DND-41 (cell line): ENCODE measurements at regions not wholly inside any gene's neighbourhood (a gene's known extent, or its start where the extent isn't known, plus 50 kb on each side); places are given as distances from the start of the nearest gene placed in this dataset.

Source experiments
- ATAC-seq: fragments of 200-7000 bp; cut with Tn5 transposase; 3 replicates; pipeline ENCODE4 v1.9.1; 2021; ENCODE audit warnings: low read depth; ENCODE audit not compliant: insufficient read depth
- DNase-seq: peaks from one replicate; pipeline ENCODE4 v3.0.0-alpha.2; 2020
- H2AFZ ChIP-seq: 2 replicates; pipeline ENCODE4 v1.6.0; 2012; ENCODE audit warnings: low read depth, low read length
- H3K27ac ChIP-seq: 2 replicates; pipeline ENCODE4 v1.5.1; 2012; ENCODE audit warnings: low read length, inconsistent platforms
- H3K27me3 ChIP-seq: fragments of 200-600 bp; sonication (generic); 2 replicates; pipeline ENCODE4 v1.6.0; 2012; ENCODE audit warnings: low read length, mild to moderate bottlenecking, inconsistent platforms; ENCODE audit not compliant: insufficient read depth, poor library complexity
- H3K36me3 ChIP-seq: 2 replicates; pipeline ENCODE4 v1.5.1; 2012; ENCODE audit warnings: low read length, inconsistent platforms; ENCODE audit not compliant: insufficient read depth
- H3K4me1 ChIP-seq: 2 replicates; pipeline ENCODE4 v1.5.1; 2012; ENCODE audit warnings: mild to moderate bottlenecking, low read length; ENCODE audit not compliant: insufficient read depth
- H3K4me2 ChIP-seq: 2 replicates; pipeline ENCODE4 v1.6.0; 2012; ENCODE audit warnings: mild to moderate bottlenecking, moderate library complexity, low read length, inconsistent platforms; ENCODE audit not compliant: insufficient read depth
- H3K4me3 ChIP-seq, 2 experiments: fragments of 200-600 bp in 1 of 2; shearing (Covaris generic) in 1 of 2; 2 replicates each; pipeline ENCODE4 v1.5.1; 2012 to 2016; ENCODE audit warnings: inconsistent platforms in 2 of 2, low read length in 2 of 2, mild to moderate bottlenecking in 2 of 2, low read depth in 1 of 2, moderate library complexity in 1 of 2
- H3K79me2 ChIP-seq: 2 replicates; pipeline ENCODE4 v1.6.0; 2012; ENCODE audit warnings: low read length, inconsistent platforms; ENCODE audit not compliant: insufficient read depth
- H3K9ac ChIP-seq: 2 replicates; pipeline ENCODE4 v1.6.0; 2012; ENCODE audit warnings: low read depth, mild to moderate bottlenecking, inconsistent platforms, low read length, moderate library complexity
- H3K9me3 ChIP-seq: 2 replicates; pipeline ENCODE4 v1.5.1; 2012; ENCODE audit warnings: low read length, moderate library complexity, mild to moderate bottlenecking, inconsistent platforms; ENCODE audit not compliant: insufficient read depth, severe bottlenecking
- H4K20me1 ChIP-seq: 2 replicates; pipeline ENCODE4 v1.6.0; 2012; ENCODE audit warnings: low read length; ENCODE audit not compliant: insufficient read depth
- CTCF ChIP-seq: IDR thresholded peaks from 2 replicates; pipeline ENCODE4 v1.5.1; 2012; ENCODE audit warnings: borderline replicate concordance, low read length, moderate library complexity, mild to moderate bottlenecking; ENCODE audit not compliant: poor library complexity, severe bottlenecking; ENCODE audit errors: extremely low read depth
- EZH2 ChIP-seq: IDR thresholded peaks from 3 replicates; pipeline ENCODE4 v1.6.1; 2012; ENCODE audit warnings: borderline replicate concordance, low read depth, mild to moderate bottlenecking, moderate library complexity, low read length, inconsistent platforms; ENCODE audit not compliant: severe bottlenecking

DNA sequence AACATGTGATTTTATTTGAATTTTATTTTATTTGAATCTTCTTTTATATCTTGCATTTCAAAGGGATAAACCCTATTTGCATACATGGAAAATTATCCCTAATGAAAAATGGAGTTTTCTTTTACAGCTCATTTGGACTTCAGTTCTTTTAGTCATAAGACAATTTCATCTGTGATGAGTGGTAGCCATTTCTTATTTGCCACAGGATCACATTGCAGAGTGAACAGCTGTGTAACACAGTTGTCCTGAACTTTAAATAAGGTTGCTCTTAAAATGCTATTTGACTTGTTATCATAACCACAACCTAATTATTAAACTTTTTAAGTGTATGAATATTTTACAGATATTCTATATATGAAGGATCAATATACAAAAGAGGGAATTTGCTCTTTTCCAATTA is 221.7 kb upstream of the ROPN1 start:
- Histone ChIP-seq H3K9me3 (no peaks in the 10 kb centered on the region), H3K4me3 (no peak overlapping the region), H3K27me3 (no peaks in the 10 kb centered on the region), H3K4me1 (no peaks in the 10 kb centered on the region), H3K36me3 (no peaks in the 10 kb centered on the region), H4K20me1 (no peaks in the 10 kb centered on the region; the same call in 1 of the 2 replicates), H3K27ac (no peak overlapping the region), H3K4me2 (no peak overlapping the region), H3K79me2 (no peaks in the 10 kb centered on the region), H3K9ac (no peak overlapping the region), H2AFZ (no peak overlapping the region)
- ATAC-seq: no peak
- TF ChIP-seq EZH2 (no peak), CTCF (no peak)
- DNase-seq: no peak

GRCh38 chr3:124217542-124217941 is 225.6 kb upstream of the ROPN1 start:
- peak; percentile 98 for ATAC-seq
- H3K27ac ChIP-seq: no peak overlapping the region
- no peak overlapping the region for H3K4me3 ChIP-seq
- H4K20me1 ChIP-seq: no peaks in the 10 kb centered on the region; the same call in 1 of the 2 replicates
- no peaks in the 10 kb centered on the region for H3K79me2 ChIP-seq
- no peaks in the 10 kb centered on the region for H3K27me3 ChIP-seq
- H3K36me3 ChIP-seq: no peaks in the 10 kb centered on the region
- no peaks in the 10 kb centered on the region for H3K4me1 ChIP-seq
- no peaks in the 10 kb centered on the region for H3K9me3 ChIP-seq
- TF ChIP-seq CTCF: no peak
- TF ChIP-seq EZH2: no peak
- H3K4me2 ChIP-seq: no peak overlapping the region
- no peak overlapping the region for H2AFZ ChIP-seq
- no peak overlapping the region for H3K9ac ChIP-seq
- DNase-seq: peak; percentile 72

DNA sequence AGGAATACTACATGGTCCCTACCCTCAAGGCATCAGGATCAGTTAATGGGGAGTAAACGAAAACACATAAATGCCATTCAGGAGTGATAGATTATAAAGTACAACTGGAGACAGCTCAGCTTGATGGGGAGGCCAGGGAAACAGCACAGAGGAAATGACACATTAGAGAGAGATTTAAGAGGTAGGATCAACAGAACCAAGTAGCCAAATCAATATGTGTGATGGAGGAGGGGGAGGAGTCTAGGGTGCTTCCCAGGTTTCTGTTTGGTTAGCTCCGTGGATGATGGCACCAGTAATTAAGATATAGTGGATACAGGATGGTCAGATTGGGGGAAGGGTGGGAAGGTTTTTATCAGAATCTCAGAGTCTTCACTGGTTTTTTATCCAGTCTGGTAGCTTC is 229.5 kb upstream of the ROPN1 start:
- Histone ChIP-seq H3K79me2 (no peaks in the 10 kb centered on the region), H3K9ac (no peak overlapping the region), H3K4me3 (no peak overlapping the region), H3K36me3 (no peaks in the 10 kb centered on the region), H3K27ac (no peak overlapping the region), H3K9me3 (no peaks in the 10 kb centered on the region), H2AFZ (no peak overlapping the region), H4K20me1 (no peaks in the 10 kb centered on the region; the same call in 1 of the 2 replicates), H3K4me1 (no peaks in the 10 kb centered on the region), H3K4me2 (no peak overlapping the region), H3K27me3 (no peaks in the 10 kb centered on the region)
- ATAC-seq (no peak), DNase-seq (no peak)
- TF ChIP-seq CTCF (no peak), EZH2 (no peak)

DNA sequence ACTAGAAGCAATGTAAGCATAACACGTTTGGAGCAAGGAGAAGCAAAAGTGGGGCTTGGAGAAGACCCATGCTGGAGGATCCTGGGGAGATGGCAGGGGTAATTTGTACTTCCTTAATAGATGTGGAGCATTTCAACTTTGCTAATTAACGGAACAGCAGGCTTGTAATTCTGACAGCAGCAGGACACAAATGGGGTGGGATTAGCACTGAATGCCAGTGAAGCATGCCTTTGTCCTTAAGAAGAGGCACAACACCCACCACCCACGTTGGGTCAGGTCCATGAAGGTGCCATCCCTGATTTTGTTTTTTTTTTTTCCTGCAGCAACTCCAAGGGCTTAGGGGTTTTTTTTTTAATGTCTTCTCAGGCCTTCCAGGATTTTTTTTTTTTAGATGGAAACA is 231.9 kb upstream of the ROPN1 start:
- H4K20me1 ChIP-seq: no peaks in the 10 kb centered on the region
- no peak overlapping the region for H3K9ac ChIP-seq
- ATAC-seq: no peak
- TF ChIP-seq EZH2 (no peak), CTCF (no peak)
- no peak overlapping the region for H2AFZ ChIP-seq
- no peaks in the 10 kb centered on the region for H3K9me3 ChIP-seq
- no peak overlapping the region for H3K27ac ChIP-seq
- no peak overlapping the region for H3K4me3 ChIP-seq
- no peaks in the 10 kb centered on the region for H3K79me2 ChIP-seq
- no peaks in the 10 kb centered on the region for H3K27me3 ChIP-seq
- H3K36me3 ChIP-seq: no peaks in the 10 kb centered on the region
- H3K4me1 ChIP-seq: no peaks in the 10 kb centered on the region
- no peak for DNase-seq
- H3K4me2 ChIP-seq: no peak overlapping the region
